H1 (cell line): ENCODE measurements at regions not wholly inside any gene's neighbourhood (a gene's known extent, or its start where the extent isn't known, plus 50 kb on each side); places are given as distances from the start of the nearest gene placed in this dataset.

ENCODE experiments used
- CBX8 ChIP-seq: fragments of 300-800, 300-1000 bp; sonication (generic); IDR thresholded peaks from 2 replicates; pipeline ENCODE4 v1.7.1; 2016; ENCODE audit warnings: low read depth, low read length, borderline replicate concordance
- CEBPB ChIP-seq: IDR thresholded peaks from 2 replicates; pipeline ENCODE4 v1.6.1; 2012; ENCODE audit warnings: low read depth, low read length
- EZH2 ChIP-seq: fragments of 200-600 bp; sonication (generic); IDR thresholded peaks from 2 replicates; pipeline ENCODE4 v1.7.1; 2012; ENCODE audit warnings: low read depth, mild to moderate bottlenecking, moderate library complexity, low read length, inconsistent platforms; ENCODE audit not compliant: severe bottlenecking
- JUND ChIP-seq: IDR thresholded peaks from 2 replicates; pipeline ENCODE4 v1.6.1; 2011; ENCODE audit warnings: mild to moderate bottlenecking, improper control_type of control experiment, low read length
- POLR2A ChIP-seq, 2 experiments: IDR thresholded peaks; 1 replicate in 1 of 2; 2 replicates in 1 of 2; pipeline ENCODE4 v1.6.1; 2011; ENCODE audit warnings: low read depth in 2 of 2, low read length in 2 of 2, mild to moderate bottlenecking in 2 of 2; ENCODE audit errors: control extremely low read depth in 1 of 2
- RAD21 ChIP-seq, 2 experiments: IDR thresholded peaks in 1 of 2; conservative IDR thresholded peaks in 1 of 2; 2 replicates each; pipeline ENCODE4 v1.6.1; 2011; ENCODE audit warnings: low read depth in 2 of 2, low read length in 2 of 2, improper control_type of control experiment in 1 of 2, inconsistent platforms in 1 of 2, mild to moderate bottlenecking in 1 of 2, moderate library complexity in 1 of 2
- TF ChIP-seq, protein P1 (sequence below), 3 experiments: IDR thresholded peaks; 1 replicate in 2 of 3; 2 replicates in 1 of 3; pipeline versions ENCODE4 v1.5.1 to v1.6.1; 2011; ENCODE audit warnings: low read length in 3 of 3, mild to moderate bottlenecking in 3 of 3, inconsistent platforms in 2 of 3, low read depth in 1 of 3, moderate library complexity in 1 of 3; ENCODE audit not compliant: insufficient read depth in 1 of 3; ENCODE audit errors: control extremely low read depth in 1 of 3
- TF ChIP-seq, protein P2 (sequence below): IDR thresholded peaks from 2 replicates; pipeline ENCODE4 v1.6.1; 2011; ENCODE audit warnings: low read depth, mild to moderate bottlenecking, low read length; ENCODE audit not compliant: insufficient read depth

DNA sequence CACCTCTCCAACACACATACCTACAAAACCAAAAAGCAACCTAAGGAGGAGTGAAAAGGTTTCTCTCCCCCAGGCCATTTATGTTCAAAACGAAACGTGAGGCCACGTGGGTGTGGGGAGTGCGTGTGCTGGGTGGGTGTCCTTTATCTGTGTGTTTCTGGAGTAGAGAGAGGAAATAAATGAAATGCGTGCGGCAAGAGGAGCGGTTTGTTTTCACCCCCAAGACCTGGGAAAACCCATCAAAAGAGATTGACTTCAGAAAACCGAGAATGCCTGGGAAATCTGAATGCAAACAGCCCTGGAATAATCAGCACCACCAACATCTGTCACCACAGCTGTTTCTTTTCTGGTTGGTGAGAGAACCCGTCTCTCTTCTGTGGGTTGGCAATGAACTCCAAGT is 137.4 kb downstream of the INSIG2 start:
- TF ChIP-seq, protein P1, sequence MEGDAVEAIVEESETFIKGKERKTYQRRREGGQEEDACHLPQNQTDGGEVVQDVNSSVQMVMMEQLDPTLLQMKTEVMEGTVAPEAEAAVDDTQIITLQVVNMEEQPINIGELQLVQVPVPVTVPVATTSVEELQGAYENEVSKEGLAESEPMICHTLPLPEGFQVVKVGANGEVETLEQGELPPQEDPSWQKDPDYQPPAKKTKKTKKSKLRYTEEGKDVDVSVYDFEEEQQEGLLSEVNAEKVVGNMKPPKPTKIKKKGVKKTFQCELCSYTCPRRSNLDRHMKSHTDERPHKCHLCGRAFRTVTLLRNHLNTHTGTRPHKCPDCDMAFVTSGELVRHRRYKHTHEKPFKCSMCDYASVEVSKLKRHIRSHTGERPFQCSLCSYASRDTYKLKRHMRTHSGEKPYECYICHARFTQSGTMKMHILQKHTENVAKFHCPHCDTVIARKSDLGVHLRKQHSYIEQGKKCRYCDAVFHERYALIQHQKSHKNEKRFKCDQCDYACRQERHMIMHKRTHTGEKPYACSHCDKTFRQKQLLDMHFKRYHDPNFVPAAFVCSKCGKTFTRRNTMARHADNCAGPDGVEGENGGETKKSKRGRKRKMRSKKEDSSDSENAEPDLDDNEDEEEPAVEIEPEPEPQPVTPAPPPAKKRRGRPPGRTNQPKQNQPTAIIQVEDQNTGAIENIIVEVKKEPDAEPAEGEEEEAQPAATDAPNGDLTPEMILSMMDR (IDR thresholded peaks at IDR 0.05; ENCODE audit: control extremely low read depth in 1 of 3, insufficient read depth in 1 of 3, low read depth in 1 of 3, low read length in 3 of 3), result no peak
- TF ChIP-seq POLR2A (IDR thresholded peaks at IDR 0.05; ENCODE audit: control extremely low read depth in 1 of 2, low read depth in 2 of 2, low read length in 2 of 2) (no peak), JUND (no peak), EZH2 (no peak), CBX8 (no peak), RAD21 (IDR thresholded peaks at IDR 0.05 in 1 of 2, conservative IDR thresholded peaks at IDR 0.05 in 1 of 2; ENCODE audit: low read depth in 2 of 2, low read length in 2 of 2) (no peak), CEBPB (no peak)
- TF ChIP-seq, protein P2, sequence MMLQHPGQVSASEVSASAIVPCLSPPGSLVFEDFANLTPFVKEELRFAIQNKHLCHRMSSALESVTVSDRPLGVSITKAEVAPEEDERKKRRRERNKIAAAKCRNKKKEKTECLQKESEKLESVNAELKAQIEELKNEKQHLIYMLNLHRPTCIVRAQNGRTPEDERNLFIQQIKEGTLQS, result no peak
